GM20000 (cell line): ENCODE measurements at regions not wholly inside any gene's neighbourhood (a gene's known extent, or its start where the extent isn't known, plus 50 kb on each side); places are given as distances from the start of the nearest gene placed in this dataset.
"Not testable (repeated sequence)": the region's sequence is repeated elsewhere in the genome, so short reads cannot be mapped to it uniquely, and the experiment has no call there.

ENCODE experiments used
- DNase-seq: peaks from one replicate; pipeline ENCODE4 v3.0.0; 2012; ENCODE audit warnings: low spot score
- TF ChIP-seq, protein P1 (sequence below): IDR thresholded peaks from 2 replicates; pipeline ENCODE4 v1.5.1; 2012; ENCODE audit warnings: mild to moderate bottlenecking, control low read depth; ENCODE audit errors: extremely low read depth, missing control alignments

DNA sequence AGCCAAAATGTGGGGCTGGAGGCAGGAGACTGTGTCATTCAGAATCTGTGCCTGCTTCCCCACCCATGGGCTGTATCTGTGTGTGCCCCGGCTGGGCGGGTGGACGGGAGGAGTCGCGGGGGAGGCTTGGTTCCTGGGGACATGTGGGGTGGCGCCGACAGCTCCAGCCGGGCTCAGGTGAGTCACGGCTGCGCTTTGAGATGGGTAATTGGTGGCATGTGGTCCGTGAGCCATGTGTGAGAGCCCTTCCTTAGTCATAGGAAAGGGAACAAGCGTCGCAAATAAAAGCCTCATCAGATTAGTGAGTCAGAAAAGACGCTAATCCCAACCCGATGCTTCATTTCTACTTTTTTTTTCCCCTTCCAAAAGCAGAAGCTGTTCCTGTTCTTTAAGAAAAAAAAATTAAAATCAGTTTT lies 118.6 kb upstream of the ZNF536 start:
- DNase-seq: no peak
- TF ChIP-seq, protein P1, sequence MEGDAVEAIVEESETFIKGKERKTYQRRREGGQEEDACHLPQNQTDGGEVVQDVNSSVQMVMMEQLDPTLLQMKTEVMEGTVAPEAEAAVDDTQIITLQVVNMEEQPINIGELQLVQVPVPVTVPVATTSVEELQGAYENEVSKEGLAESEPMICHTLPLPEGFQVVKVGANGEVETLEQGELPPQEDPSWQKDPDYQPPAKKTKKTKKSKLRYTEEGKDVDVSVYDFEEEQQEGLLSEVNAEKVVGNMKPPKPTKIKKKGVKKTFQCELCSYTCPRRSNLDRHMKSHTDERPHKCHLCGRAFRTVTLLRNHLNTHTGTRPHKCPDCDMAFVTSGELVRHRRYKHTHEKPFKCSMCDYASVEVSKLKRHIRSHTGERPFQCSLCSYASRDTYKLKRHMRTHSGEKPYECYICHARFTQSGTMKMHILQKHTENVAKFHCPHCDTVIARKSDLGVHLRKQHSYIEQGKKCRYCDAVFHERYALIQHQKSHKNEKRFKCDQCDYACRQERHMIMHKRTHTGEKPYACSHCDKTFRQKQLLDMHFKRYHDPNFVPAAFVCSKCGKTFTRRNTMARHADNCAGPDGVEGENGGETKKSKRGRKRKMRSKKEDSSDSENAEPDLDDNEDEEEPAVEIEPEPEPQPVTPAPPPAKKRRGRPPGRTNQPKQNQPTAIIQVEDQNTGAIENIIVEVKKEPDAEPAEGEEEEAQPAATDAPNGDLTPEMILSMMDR: no peak

DNA sequence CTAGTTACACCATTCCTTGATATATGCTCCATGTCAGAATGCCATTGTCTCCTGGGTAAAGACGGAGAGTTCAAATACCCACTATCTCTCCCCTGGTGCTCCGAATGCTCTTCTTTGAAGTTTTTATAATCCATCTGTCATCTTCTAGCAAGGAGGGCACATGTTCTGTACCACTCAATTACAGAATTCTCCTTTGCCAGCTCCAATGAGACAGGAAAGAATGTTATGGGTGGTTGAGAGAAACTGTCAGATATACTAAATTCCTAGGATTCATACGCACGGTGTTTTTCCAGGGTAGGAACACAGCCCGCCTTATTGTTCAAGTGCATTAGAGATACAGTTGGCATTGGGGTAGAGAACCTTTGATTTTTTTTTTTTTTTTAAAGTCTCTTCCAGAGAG lies 118.0 kb upstream of the ZNF536 start:
- TF ChIP-seq, protein P1: no peak
- DNase-seq: no peak

DNA sequence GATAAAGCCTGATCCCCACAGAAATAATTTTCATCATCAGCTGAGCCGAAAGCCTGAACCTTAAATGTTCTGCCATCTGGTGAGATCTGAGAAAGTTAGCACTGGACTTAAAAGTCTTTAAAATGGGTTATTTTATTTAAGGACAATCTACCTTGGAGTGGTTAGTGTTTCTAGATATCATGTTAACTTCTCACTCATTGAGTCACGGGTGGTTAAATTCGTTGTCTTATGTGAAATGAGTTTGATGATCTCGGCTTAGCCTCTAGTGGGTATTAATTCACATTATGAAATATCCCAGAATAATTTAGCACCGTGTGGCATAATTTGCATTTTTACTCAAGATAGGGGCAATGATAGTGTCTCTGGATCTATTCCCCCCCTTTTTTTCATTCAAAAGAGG lies 117.4 kb upstream of the ZNF536 start:
- TF ChIP-seq, protein P1: no peak
- no peak for DNase-seq

DNA sequence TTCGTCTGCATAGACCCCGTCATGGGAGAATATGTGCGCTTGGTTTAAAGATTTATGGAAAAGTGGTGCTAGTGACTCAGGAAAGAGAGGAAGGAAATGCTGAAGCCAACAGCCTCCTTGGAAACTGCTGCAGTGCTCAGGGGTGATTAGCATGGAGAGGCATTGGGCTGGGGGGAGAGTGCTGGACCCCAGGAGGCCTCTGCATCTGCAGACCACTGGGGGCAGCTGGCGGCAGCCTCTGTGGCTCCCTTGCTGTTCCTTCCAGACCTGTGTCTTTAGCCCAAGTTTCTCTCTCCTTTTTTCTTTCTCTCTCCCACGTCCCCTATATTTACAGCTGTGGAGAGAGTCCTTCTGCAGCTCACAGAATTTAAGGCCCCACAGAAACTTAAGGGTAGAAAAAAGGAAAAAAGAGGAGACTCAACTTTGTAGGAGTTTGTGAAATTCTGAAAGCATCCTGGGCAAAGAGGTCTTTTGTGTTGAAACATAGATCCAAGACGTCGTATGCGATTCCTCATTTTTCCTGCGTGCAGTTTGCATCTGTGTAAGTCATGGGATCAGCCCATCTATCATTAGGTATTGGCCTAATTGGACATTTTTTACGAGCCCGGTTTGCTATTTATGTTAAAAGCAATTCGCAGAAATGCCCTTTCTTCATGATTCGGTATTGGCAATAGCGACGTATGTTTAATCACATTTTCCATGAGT lies 116.2 kb upstream of the ZNF536 start:
- DNase-seq: no peak

DNA sequence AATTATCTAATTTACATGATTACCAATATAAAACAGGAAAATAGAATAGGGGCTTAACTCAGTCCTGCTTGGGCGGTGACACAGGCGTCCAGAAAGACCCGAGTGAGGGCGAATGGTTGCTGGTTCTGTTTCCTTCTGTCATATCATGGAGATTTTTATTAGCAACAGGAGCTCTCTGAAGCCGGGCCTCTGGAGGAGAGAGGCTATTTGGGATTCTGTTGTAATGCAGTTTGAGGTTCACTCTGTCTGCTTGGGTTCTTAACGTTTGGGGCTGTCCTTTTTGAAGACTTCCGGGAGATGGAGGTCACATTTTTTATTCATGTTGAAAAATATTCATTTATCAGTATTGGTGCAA lies 115.7 kb upstream of the ZNF536 start:
- DNase-seq: no peak
- TF ChIP-seq, protein P1: no peak

More for the DNA sequence above, 116.2 kb upstream of the ZNF536 start:
- TF ChIP-seq, protein P1: no peak

DNA sequence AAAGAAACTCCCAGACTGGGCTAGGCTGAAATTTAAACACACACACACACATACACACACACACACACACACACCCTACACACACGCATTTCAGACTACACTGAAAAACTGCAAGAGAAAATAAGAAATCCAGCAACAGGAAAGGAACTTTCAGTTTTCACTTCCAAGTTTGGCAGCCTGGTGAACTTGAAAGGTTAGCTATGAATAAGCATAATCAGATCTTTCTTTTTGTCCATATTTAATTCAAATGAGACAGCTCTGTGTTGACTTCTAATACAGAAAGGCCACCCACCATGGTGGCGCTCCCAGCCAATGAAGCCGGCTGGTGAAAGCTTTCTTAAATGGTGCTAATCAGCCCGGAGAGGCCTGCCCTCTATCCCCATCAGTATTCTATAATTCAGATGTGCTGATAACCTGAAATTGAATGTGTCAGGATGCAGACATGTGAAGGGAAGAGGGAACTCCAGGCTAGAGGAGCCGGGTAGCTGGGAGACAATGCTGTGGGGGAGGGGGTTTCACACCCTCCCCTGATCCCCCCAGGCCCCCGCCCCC lies 108.3 kb upstream of the ZNF536 start:
- TF ChIP-seq, protein P1: no peak
- no peak for DNase-seq

DNA sequence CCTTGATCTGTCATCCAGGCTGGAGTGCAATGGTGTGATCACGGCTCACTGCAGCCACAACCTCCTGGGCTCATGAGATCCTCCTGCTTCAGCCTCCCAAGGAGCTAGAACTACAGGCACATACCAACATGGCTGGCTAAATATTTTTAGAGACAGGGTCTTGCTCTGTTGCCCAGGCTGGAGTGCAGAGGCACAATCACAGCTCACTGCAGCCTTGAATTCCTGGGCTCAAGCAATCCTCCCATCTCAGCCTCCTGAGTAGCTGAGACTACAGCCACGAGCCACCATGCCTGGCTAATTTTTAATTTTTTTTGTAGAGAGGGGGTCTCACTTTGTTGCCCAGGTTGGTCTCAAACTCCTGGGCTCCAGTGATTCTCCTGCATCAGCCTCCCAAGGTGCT lies 106.3 kb upstream of the ZNF536 start:
- not testable (repeated sequence) for DNase-seq

DNA sequence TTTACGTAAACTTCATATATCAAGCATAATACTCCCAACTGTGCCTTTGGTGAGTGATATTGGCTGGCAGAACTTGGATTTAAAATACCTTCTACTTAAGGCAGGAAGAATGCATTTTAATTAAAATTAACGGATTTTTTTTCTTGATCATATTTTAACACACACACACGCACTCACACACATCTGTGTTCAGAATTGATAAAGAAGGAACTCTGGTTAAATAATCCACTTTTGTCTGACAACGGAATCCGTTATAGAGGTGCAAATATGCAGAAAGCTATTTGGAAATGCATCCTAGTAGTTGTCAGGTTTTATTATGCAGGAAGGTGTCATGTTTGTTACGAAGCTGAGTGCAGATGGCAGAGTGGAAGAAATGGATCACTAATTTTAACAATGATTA lies 105.5 kb upstream of the ZNF536 start:
- TF ChIP-seq, protein P1: no peak
- no peak for DNase-seq
